B cell (primary cell): ENCODE measurements at regions not wholly inside any gene's neighbourhood (a gene's known extent, or its start where the extent isn't known, plus 50 kb on each side); places are given as distances from the start of the nearest gene placed in this dataset.

Source experiments
- ATAC-seq: fragments of 200-7000 bp; cut with Tn5 transposase; one replicate; pipeline ENCODE4 v1.10.0; 2021; ENCODE audit warnings: low read depth, mild to moderate bottlenecking, moderate number of reproducible peaks, moderate library complexity
- CTCF ChIA-PET: fragments of 350-600 bp; sonication (Branson Sonifier 250); formaldehyde crosslinking; loops from one replicate; lab custom pipeline; 2021; ENCODE audit warnings: antibody characterized with exemption, inconsistent platforms; lab: Charles Lee
- POLR2A ChIA-PET: fragments of 350-600 bp; sonication (Branson Sonifier 250); formaldehyde crosslinking; loops from one replicate; lab custom pipeline; 2021; ENCODE audit warnings: antibody characterized with exemption; lab: Charles Lee
- DNase-seq: peaks from one replicate; pipeline ENCODE4 v3.0.0; 2013
- H2AFZ ChIP-seq: 2 replicates; pipeline ENCODE4 v1.6.1; 2012; ENCODE audit warnings: mild to moderate bottlenecking, low read depth, low read length; ENCODE audit not compliant: insufficient read depth, poor library complexity, severe bottlenecking
- H3K27ac ChIP-seq, 2 donors: 1 replicate in 1 of 2; 2 replicates in 1 of 2; pipeline ENCODE4 v1.5.1; 2012 to 2013; ENCODE audit warnings: low read length in 2 of 2, mild to moderate bottlenecking in 2 of 2, moderate library complexity in 1 of 2
- H3K27me3 ChIP-seq, 4 experiments: fragments of 200-600 bp in 1 of 4; sonication (generic) in 1 of 4; replicated peaks in 1 of 4; 1 replicate in 2 of 4; 2 replicates in 2 of 4; pipeline versions ENCODE4 v1.6.1 to v1.7.0; 2013 to 2016; ENCODE audit warnings: low read length in 3 of 4, mild to moderate bottlenecking in 2 of 4, mixed read lengths in 1 of 4, moderate library complexity in 1 of 4; ENCODE audit not compliant: insufficient read depth in 4 of 4, control insufficient read depth in 3 of 4; ENCODE audit errors: control extremely low read depth in 1 of 4
- H3K36me3 ChIP-seq, 2 experiments: replicated peaks in 1 of 2; 1 replicate in 1 of 2; 2 replicates in 1 of 2; pipeline versions ENCODE4 v1.6.1 to v1.7.1; 2013; ENCODE audit warnings: low read length in 1 of 2; ENCODE audit not compliant: insufficient read depth in 2 of 2, control insufficient read depth in 1 of 2; ENCODE audit errors: control extremely low read depth in 1 of 2, extremely low read depth in 1 of 2
- H3K4me1 ChIP-seq, 2 donors: fragments of 200-600 bp in 1 of 2; sonication (generic) in 1 of 2; 1 replicate in 1 of 2; 2 replicates in 1 of 2; pipeline versions ENCODE4 v1.5.1 to v1.6.1; 2013 to 2017; ENCODE audit warnings: low read length in 2 of 2; ENCODE audit not compliant: control insufficient read depth in 2 of 2, insufficient read depth in 2 of 2
- H3K4me2 ChIP-seq: replicated peaks from 2 replicates; pipeline ENCODE3; 2012; ENCODE audit warnings: mild to moderate bottlenecking, low read depth, low read length; ENCODE audit not compliant: poor library complexity, severe bottlenecking
- H3K4me3 ChIP-seq, 5 experiments: fragments of 200-600 bp in 1 of 5; sonication (generic) in 1 of 5; 1 replicate in 3 of 5; 2 replicates in 2 of 5; pipeline versions ENCODE4 v1.5.1 to v1.7.0; 2011 to 2016; ENCODE audit warnings: low read length in 4 of 5, mild to moderate bottlenecking in 4 of 5, low read depth in 2 of 5, control low read depth in 1 of 5, moderate library complexity in 1 of 5; ENCODE audit not compliant: insufficient read depth in 1 of 5; ENCODE audit errors: control extremely low read depth in 1 of 5, extremely low read depth in 1 of 5
- H3K79me2 ChIP-seq: fragments of 200-600 bp; sonication (generic); one replicate; pipeline ENCODE4 v1.6.0; 2016; ENCODE audit warnings: low read length; ENCODE audit not compliant: control insufficient read depth, insufficient read depth
- H3K9ac ChIP-seq: fragments of 200-600 bp; sonication (generic); 2 replicates; pipeline ENCODE4 v1.6.1; 2017; ENCODE audit warnings: mild to moderate bottlenecking, low read length, moderate library complexity
- H3K9me3 ChIP-seq, 3 donors: one replicate each; pipeline versions ENCODE4 v1.6.1 to v1.7.1; 2013; ENCODE audit warnings: low read length in 2 of 3; ENCODE audit not compliant: control insufficient read depth in 2 of 3, insufficient read depth in 1 of 3; ENCODE audit errors: control extremely low read depth in 1 of 3
- H4K20me1 ChIP-seq: 2 replicates; pipeline ENCODE4 v1.6.0; 2012; ENCODE audit warnings: mild to moderate bottlenecking, low read length; ENCODE audit not compliant: insufficient read depth, control insufficient read depth, poor library complexity, severe bottlenecking
- H3K27ac Mint-ChIP-seq: one replicate; pipeline ENCODE4 v1.8.0; 2021; ENCODE audit warnings: mixed read lengths
- H3K27me3 Mint-ChIP-seq: one replicate; pipeline ENCODE4 v1.8.0; 2021; ENCODE audit warnings: mixed read lengths
- H3K4me1 Mint-ChIP-seq: one replicate; pipeline ENCODE4 v1.8.0; 2021; ENCODE audit warnings: mixed read lengths
- H3K4me3 Mint-ChIP-seq: one replicate; pipeline ENCODE4 v1.8.0; 2021; ENCODE audit warnings: mixed read lengths
- H3K9me3 Mint-ChIP-seq: one replicate; pipeline ENCODE4 v1.8.0; 2022; ENCODE audit warnings: mixed read lengths; ENCODE audit not compliant: insufficient read depth
- EZH2 ChIP-seq: IDR thresholded peaks from 2 replicates; pipeline ENCODE4 v1.6.1; 2012; ENCODE audit warnings: borderline replicate concordance, low read depth, mild to moderate bottlenecking, moderate library complexity, low read length; ENCODE audit not compliant: insufficient read depth, poor library complexity, severe bottlenecking
- WGBS: methylation state at CpG from one replicate; pipeline ENCODE4 v1.1.5; 2013; ENCODE audit warnings: missing lambda C conversion rate; ENCODE audit not compliant: insufficient coverage; 5-methylcytosine and 5-hydroxymethylcytosine counted together
- intact Hi-C: fragments of 100-400 bp; cut with micrococcal nuclease; formaldehyde crosslinking; loops from one replicate; pipeline ENCODE4 v1.10.0; 2022
- TF ChIP-seq, protein P1 (sequence below): fragments of 200-600 bp; IDR thresholded peaks from one replicate; pipeline ENCODE4 v1.8.0; 2022; ENCODE audit warnings: antibody characterized with exemption, mild to moderate bottlenecking

DNA sequence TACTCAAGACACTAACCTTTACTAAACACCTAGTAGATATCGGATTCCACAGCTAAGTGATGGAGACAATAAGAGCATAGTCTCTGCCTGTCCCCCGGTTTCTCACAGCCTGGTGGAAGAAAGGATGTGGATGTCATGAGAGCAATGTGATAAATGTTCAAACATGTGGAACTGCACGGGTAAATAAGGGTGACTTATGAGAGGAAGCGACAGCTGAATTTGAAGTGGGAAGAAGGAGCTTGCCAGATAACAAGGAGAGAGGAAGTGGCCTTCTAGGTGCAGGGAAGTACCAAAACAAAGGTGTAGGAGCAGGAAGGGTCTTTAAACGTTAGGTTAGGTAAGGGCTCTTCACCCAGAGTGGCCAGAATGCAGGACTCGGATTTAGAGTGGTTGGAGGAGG, 178.6 kb upstream of the NRIP1 start:
- no peaks in the 10 kb centered on the region for H3K9me3 Mint-ChIP-seq
- H2AFZ ChIP-seq: no peak overlapping the region
- H3K79me2 ChIP-seq: no peaks in the 10 kb centered on the region
- H3K4me3 ChIP-seq: no peak overlapping the region
- H3K9me3 ChIP-seq: no peaks in the 10 kb centered on the region
- H4K20me1 ChIP-seq: no peaks in the 10 kb centered on the region
- H3K9ac ChIP-seq: no peak overlapping the region
- H3K27ac ChIP-seq: no peak overlapping the region
- no peak for TF ChIP-seq EZH2
- TF ChIP-seq, protein P1, sequence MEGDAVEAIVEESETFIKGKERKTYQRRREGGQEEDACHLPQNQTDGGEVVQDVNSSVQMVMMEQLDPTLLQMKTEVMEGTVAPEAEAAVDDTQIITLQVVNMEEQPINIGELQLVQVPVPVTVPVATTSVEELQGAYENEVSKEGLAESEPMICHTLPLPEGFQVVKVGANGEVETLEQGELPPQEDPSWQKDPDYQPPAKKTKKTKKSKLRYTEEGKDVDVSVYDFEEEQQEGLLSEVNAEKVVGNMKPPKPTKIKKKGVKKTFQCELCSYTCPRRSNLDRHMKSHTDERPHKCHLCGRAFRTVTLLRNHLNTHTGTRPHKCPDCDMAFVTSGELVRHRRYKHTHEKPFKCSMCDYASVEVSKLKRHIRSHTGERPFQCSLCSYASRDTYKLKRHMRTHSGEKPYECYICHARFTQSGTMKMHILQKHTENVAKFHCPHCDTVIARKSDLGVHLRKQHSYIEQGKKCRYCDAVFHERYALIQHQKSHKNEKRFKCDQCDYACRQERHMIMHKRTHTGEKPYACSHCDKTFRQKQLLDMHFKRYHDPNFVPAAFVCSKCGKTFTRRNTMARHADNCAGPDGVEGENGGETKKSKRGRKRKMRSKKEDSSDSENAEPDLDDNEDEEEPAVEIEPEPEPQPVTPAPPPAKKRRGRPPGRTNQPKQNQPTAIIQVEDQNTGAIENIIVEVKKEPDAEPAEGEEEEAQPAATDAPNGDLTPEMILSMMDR: no peak
- H3K4me1 ChIP-seq: no peaks in the 10 kb centered on the region
- ChIA-PET POLR2A (no interaction called here), CTCF (no interaction called here)
- no peak for DNase-seq
- intact Hi-C loops: no loop called here
- no peak overlapping the region for H3K27ac Mint-ChIP-seq
- ATAC-seq: no peak
- no peaks in the 10 kb centered on the region for H3K27me3 ChIP-seq
- no peak overlapping the region for H3K4me3 Mint-ChIP-seq
- H3K4me2 ChIP-seq: no peak overlapping the region
- H3K36me3 ChIP-seq: no peaks in the 10 kb centered on the region
- WGBS: 35% methylated on average over 5 of the region's 6 CpGs
- no peaks in the 10 kb centered on the region for H3K4me1 Mint-ChIP-seq
- H3K27me3 Mint-ChIP-seq: peaks cover 4% of the 10 kb centered on the region

DNA sequence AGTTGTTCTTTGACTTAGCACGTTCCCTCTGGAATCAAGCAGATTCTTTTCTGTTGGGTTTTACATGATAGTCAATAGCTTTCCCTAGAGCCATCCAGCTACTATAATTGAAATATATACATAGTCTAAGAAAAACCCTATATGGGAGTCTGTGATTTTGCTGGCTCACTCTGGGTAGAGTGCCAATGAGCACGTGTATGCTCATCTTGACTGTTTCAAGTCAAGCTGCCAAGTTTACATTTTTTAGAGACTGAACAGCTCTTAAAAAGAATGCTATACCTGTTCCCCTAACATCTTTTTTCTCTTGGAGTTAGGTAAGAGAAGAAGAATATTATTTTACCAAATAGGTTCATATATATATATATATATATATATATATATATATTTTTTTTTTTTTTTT, 182.8 kb upstream of the NRIP1 start:
- H3K9me3 Mint-ChIP-seq: no peaks in the 10 kb centered on the region
- no peaks in the 10 kb centered on the region for H4K20me1 ChIP-seq
- TF ChIP-seq, protein P1: no peak
- no peak for TF ChIP-seq EZH2
- intact Hi-C loops: no loop called here
- no peak overlapping the region for H3K27ac Mint-ChIP-seq
- H3K4me2 ChIP-seq: no peak overlapping the region
- H3K36me3 ChIP-seq: no peaks in the 10 kb centered on the region
- CTCF ChIA-PET: no interaction called here
- H3K27ac ChIP-seq: no peak overlapping the region
- DNase-seq (no peak), ATAC-seq (no peak)
- no CpG with 5 or more reads among the region's 2 CpGs for WGBS
- no peak overlapping the region for H3K4me3 ChIP-seq
- peaks cover 7% of the 10 kb centered on the region for H3K27me3 Mint-ChIP-seq
- no peaks in the 10 kb centered on the region for H3K27me3 ChIP-seq
- H3K4me1 Mint-ChIP-seq: no peaks in the 10 kb centered on the region
- no peaks in the 10 kb centered on the region for H3K4me1 ChIP-seq
- no peaks in the 10 kb centered on the region for H3K9me3 ChIP-seq
- H2AFZ ChIP-seq: no peak overlapping the region
- POLR2A ChIA-PET: no interaction called here
- H3K79me2 ChIP-seq: no peaks in the 10 kb centered on the region
- H3K4me3 Mint-ChIP-seq: no peak overlapping the region
- no peak overlapping the region for H3K9ac ChIP-seq
